ENCODE measurements at regions not wholly inside any gene's neighbourhood (a gene's known extent, or its start where the extent isn't known, plus 50 kb on each side); places are given as distances from the start of the nearest gene placed in this dataset.
"Not testable (repeated sequence)": the region's sequence is repeated elsewhere in the genome, so short reads cannot be mapped to it uniquely, and the experiment has no call there.

- not testable (repeated sequence) for ATAC-seq; DNase-seq (ENCODE audit: low spot score in 2 of 2); H3K9me3 Mint-ChIP-seq; H3K36me3 Mint-ChIP-seq; H3K4me3 Mint-ChIP-seq; H3K4me1 Mint-ChIP-seq; H3K27ac Mint-ChIP-seq
Observed at GRCh38 chr4:74505355-74505978, 60.5 kb downstream of the AREG start.

- not testable (repeated sequence) for H3K27ac Mint-ChIP-seq; H3K4me3 Mint-ChIP-seq; H3K4me1 Mint-ChIP-seq; ATAC-seq; H3K36me3 Mint-ChIP-seq; H3K9me3 Mint-ChIP-seq; DNase-seq (ENCODE audit: low spot score in 2 of 2)
Observed at GRCh38 chr4:74509363-74509762, 64.4 kb downstream of the AREG start.

- DNase-seq (ENCODE audit: low spot score in 2 of 2) (no peak), ATAC-seq (no peak)
- no peaks in the 10 kb centered on the region for H3K36me3 Mint-ChIP-seq
- H3K27ac Mint-ChIP-seq, result no peak overlapping the region
- H3K4me1 Mint-ChIP-seq, result no peaks in the 10 kb centered on the region
- H3K4me3 Mint-ChIP-seq, result no peak overlapping the region
- H3K9me3 Mint-ChIP-seq, result no peaks in the 10 kb centered on the region
Observed at GRCh38 chr4:74516303-74516702, 71.4 kb downstream of the AREG start.

GRCh38 chr4:74517996-74518395 is 73.1 kb downstream of the AREG start:
- DNase-seq (ENCODE audit: low spot score in 2 of 2) (no peak), ATAC-seq (no peak)
- Mint-ChIP-seq H3K4me3 (no peak overlapping the region), H3K36me3 (no peaks in the 10 kb centered on the region), H3K27ac (no peak overlapping the region), H3K4me1 (no peaks in the 10 kb centered on the region), H3K9me3 (no peaks in the 10 kb centered on the region)

- DNase-seq (ENCODE audit: low spot score in 2 of 2) (no peak), ATAC-seq (no peak)
- Mint-ChIP-seq H3K4me1 (no peaks in the 10 kb centered on the region), H3K4me3 (no peak overlapping the region), H3K9me3 (no peaks in the 10 kb centered on the region), H3K27ac (no peak overlapping the region), H3K36me3 (no peaks in the 10 kb centered on the region)
Observed at GRCh38 chr4:74522251-74522991, 77.5 kb downstream of the AREG start.

- ATAC-seq (no peak), DNase-seq (ENCODE audit: low spot score in 2 of 2) (no peak)
- no peaks in the 10 kb centered on the region for H3K9me3 Mint-ChIP-seq
- no peaks in the 10 kb centered on the region for H3K36me3 Mint-ChIP-seq
- H3K27ac Mint-ChIP-seq, result no peak overlapping the region
- no peaks in the 10 kb centered on the region for H3K4me1 Mint-ChIP-seq
- H3K4me3 Mint-ChIP-seq, result no peak overlapping the region
Observed at GRCh38 chr4:74523096-74523495, 78.2 kb downstream of the AREG start.

- Mint-ChIP-seq H3K36me3 (no peaks in the 10 kb centered on the region), H3K27ac (no peak overlapping the region), H3K9me3 (no peaks in the 10 kb centered on the region), H3K4me1 (no peaks in the 10 kb centered on the region), H3K4me3 (no peak overlapping the region)
- ATAC-seq, result peak; percentile 64
- DNase-seq (ENCODE audit: low spot score in 2 of 2), result no peak
Observed at GRCh38 chr4:74524985-74525384, 80.0 kb downstream of the AREG start.

GRCh38 chr4:74527049-74527448 is 82.1 kb downstream of the AREG start:
- Mint-ChIP-seq H3K36me3 (no peaks in the 10 kb centered on the region), H3K27ac (no peak overlapping the region), H3K4me3 (no peak overlapping the region), H3K9me3 (no peaks in the 10 kb centered on the region), H3K4me1 (no peaks in the 10 kb centered on the region)
- DNase-seq (ENCODE audit: low spot score in 2 of 2) (no peak), ATAC-seq (no peak)

GRCh38 chr4:74528178-74528577 is 83.2 kb downstream of the AREG start:
- no peak overlapping the region for H3K4me3 Mint-ChIP-seq
- ATAC-seq (no peak), DNase-seq (ENCODE audit: low spot score in 2 of 2) (no peak)
- no peak overlapping the region for H3K27ac Mint-ChIP-seq
- no peaks in the 10 kb centered on the region for H3K4me1 Mint-ChIP-seq
- H3K9me3 Mint-ChIP-seq, result no peaks in the 10 kb centered on the region
- H3K36me3 Mint-ChIP-seq, result no peaks in the 10 kb centered on the region

- Mint-ChIP-seq H3K36me3 (no peaks in the 10 kb centered on the region), H3K27ac (no peak overlapping the region), H3K4me1 (no peaks in the 10 kb centered on the region), H3K9me3 (no peaks in the 10 kb centered on the region), H3K4me3 (no peak overlapping the region)
- no peak for ATAC-seq
- no peak for DNase-seq (ENCODE audit: low spot score in 2 of 2)
Observed at GRCh38 chr4:74529284-74530041, 84.5 kb downstream of the AREG start.

- ATAC-seq (peak; percentile 62), DNase-seq (ENCODE audit: low spot score in 2 of 2) (no peak)
- Mint-ChIP-seq H3K27ac (no peak overlapping the region), H3K9me3 (no peaks in the 10 kb centered on the region), H3K4me3 (no peak overlapping the region), H3K36me3 (no peaks in the 10 kb centered on the region), H3K4me1 (no peaks in the 10 kb centered on the region)
Observed at GRCh38 chr4:74531963-74532794, 87.2 kb downstream of the AREG start.

GRCh38 chr4:74534121-74534520 is 89.2 kb downstream of the AREG start:
- H3K27ac Mint-ChIP-seq, result no peak overlapping the region
- H3K36me3 Mint-ChIP-seq, result no peaks in the 10 kb centered on the region
- no peaks in the 10 kb centered on the region for H3K4me1 Mint-ChIP-seq
- no peak overlapping the region for H3K4me3 Mint-ChIP-seq
- no peak for ATAC-seq
- no peaks in the 10 kb centered on the region for H3K9me3 Mint-ChIP-seq
- DNase-seq (ENCODE audit: low spot score in 2 of 2), result no peak

GRCh38 chr4:74534936-74535335 is 90.0 kb downstream of the AREG start:
- H3K27ac Mint-ChIP-seq, result no peak overlapping the region
- DNase-seq (ENCODE audit: low spot score in 2 of 2) (no peak), ATAC-seq (no peak)
- H3K9me3 Mint-ChIP-seq, result no peaks in the 10 kb centered on the region
- H3K4me1 Mint-ChIP-seq, result no peaks in the 10 kb centered on the region
- H3K4me3 Mint-ChIP-seq, result no peak overlapping the region
- H3K36me3 Mint-ChIP-seq, result no peaks in the 10 kb centered on the region

GRCh38 chr4:74535512-74535911 is 90.6 kb downstream of the AREG start:
- Mint-ChIP-seq H3K36me3 (no peaks in the 10 kb centered on the region), H3K27ac (no peak overlapping the region), H3K9me3 (no peaks in the 10 kb centered on the region), H3K4me3 (no peak overlapping the region), H3K4me1 (no peaks in the 10 kb centered on the region)
- no peak for ATAC-seq
- DNase-seq (ENCODE audit: low spot score in 2 of 2), result no peak

GRCh38 chr4:74536557-74536956 is 91.6 kb downstream of the AREG start:
- ATAC-seq (no peak), DNase-seq (ENCODE audit: low spot score in 2 of 2) (no peak)
- H3K4me3 Mint-ChIP-seq, result no peak overlapping the region
- no peaks in the 10 kb centered on the region for H3K36me3 Mint-ChIP-seq
- no peak overlapping the region for H3K27ac Mint-ChIP-seq
- no peaks in the 10 kb centered on the region for H3K9me3 Mint-ChIP-seq
- no peaks in the 10 kb centered on the region for H3K4me1 Mint-ChIP-seq

Data from stimulated activated effector memory CD8-positive, alpha-beta T cell treated with anti-CD3 and anti-CD28 coated beads, Interleukin-12 subunit alpha, Interleukin-12 subunit beta, amount 100 ng/mL, for 72 hours (primary cell).